HG02852 (cell line): ENCODE measurements at regions not wholly inside any gene's neighbourhood (a gene's known extent, or its start where the extent isn't known, plus 50 kb on each side); places are given as distances from the start of the nearest gene placed in this dataset.

Source experiments
- ATAC-seq: cut with Tn5 transposase; IDR thresholded peaks from one replicate; pipeline ENCODE4 v1.9.1; 2021; ENCODE audit warnings: mild to moderate bottlenecking, moderate library complexity; ENCODE audit not compliant: unreplicated experiment

DNA sequence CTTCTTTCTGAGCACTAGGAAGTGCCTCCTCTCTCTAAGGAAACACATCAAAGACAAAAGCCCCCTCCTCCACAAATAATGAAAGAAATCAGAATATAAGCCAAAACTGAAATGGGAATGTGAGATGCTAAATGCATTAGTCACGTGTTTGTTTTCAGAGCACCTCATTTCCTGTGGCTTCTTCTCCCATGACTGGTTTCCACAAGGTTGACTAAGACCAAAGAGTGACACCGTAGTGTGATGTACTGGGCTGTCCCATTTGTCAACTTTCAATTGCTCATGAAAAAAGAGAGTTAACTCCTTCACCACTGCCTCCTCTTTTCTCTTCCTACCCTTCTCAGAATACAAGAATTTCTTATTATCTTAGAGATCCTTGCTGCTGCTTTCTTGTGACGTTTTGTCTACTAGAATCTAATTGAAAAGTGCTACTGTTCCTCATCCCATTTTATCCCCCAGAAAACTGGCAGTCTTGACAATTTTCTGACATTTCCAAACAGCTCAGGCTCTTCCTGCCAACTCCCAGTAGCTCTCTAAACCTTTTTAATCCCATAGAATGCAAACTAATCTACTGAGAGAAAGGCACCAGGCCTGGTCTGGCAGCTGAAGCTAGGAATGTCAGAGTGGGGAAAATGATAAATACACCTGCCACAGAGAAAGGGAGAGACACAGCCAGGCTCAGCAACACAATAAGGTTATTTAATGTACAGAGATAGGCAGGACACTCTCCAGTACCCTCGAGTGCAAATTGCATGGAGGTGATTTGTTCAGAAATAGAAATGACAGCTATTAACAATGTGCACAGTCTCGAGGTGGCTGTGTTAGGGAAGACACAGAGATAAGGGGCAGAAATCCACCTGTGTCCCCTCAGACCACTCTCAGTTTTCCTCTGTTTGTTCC is 671.7 kb upstream of the NRSN1 start:
- no peak for ATAC-seq

DNA sequence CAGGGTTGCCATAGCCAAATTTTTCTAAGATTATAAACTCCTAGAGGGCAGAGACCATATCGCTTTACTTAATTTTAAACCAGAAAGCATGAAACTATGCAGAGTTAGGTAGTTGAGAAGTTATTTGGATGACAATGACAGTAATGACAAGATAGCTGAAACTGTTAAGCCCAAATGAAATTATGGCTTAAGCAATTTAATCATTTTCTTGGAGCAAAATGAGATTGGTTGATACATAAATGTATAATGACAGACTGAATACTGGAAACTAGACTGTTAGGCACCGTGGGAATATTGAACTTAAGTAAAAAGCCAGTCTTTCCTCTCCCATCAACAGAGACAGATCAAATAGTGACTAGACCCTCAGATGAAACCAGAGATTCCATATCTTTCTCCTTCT is 670.3 kb upstream of the NRSN1 start:
- ATAC-seq: no peak

DNA sequence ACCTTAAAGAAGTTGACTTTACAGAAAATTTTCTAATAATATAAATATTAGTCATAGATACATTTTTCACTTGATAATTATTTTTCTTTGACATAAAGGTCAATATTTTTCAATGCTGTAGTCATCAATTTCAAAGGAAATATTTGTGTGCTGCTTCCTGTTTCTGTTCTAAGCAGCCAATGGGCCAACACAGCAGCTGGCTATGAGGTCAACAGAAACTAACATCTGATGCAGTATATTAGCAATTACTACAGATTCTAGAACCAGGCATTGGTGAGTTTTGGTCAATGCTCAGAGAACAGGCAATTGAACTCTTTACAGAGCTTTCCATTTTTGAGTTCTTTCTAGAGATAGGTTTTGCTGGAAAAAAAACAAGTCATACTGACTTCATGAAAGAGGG is 669.6 kb upstream of the NRSN1 start:
- ATAC-seq: no peak

DNA sequence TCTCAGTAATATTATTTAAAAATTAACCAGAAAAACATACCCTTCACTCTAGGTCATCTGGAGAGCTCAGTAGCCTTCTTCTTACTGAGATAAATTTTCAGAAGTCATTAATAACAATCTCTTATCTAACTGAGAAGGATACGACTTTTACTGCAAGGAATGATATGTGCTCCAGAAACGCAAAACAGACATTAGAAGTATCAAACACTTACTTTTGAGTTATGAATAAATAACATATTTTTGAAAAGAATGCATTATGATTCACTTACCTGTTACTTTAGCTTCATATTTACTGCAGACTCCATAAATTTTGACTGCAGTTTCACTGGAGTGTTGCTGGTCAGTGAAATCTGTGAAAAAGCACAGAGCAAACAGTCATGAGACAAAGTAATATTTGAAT is 668.7 kb upstream of the NRSN1 start:
- ATAC-seq: no peak

DNA sequence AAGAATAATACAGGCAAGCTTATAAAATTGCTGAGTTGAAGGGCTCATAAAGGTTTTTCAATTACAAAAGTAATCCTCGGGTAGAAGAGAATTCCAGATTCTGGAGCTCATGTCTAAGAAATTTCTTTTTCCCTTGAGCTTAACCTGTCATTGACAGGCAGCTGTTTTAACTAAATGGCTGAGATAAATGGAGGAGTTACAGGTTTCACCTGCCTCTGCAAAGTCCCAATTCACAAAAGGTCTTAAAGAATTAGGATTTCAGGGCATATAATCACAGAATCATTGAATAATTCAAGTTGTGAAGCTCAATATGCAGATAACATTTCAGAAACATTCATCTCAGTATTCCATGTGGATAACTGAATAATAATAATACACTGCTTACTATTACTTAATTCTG is 660.1 kb upstream of the NRSN1 start:
- no peak for ATAC-seq

DNA sequence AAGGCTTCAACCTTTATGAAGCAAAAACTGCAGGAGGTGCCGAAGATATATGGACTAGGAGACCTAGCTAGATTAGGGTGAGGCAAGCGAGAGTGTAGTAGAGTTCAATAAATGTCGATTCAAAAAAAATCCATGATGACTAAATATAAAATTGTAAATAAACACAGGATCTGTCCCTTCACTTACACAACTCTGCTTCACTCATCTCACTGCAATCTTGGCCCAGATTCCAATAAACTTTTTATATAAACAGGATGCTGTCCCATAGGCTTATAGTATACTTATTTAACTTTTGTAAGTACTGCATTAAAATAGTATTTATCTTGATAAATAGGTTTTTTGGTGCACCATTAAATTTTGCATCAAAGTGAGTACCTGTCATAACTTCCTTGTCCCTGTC is 648.4 kb upstream of the NRSN1 start:
- ATAC-seq: no peak

DNA sequence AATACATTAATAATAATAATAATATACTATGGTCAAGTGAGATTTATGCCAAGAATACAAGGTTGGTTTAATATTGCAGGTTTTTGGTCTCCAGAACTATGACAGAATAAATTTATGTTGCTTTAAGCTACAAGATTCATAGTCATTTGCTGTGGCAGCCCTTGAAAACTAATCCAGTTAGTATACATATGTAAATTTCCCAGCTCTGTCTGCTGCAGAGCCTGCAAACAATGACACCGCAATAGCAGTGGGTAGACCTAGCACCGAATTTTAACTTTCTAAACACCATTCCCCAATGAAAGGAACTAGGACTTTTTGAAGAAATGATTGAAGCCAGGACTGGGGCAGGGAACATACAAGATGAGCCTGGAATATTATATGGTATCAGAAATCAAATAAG is 647.7 kb upstream of the NRSN1 start:
- no peak for ATAC-seq

DNA sequence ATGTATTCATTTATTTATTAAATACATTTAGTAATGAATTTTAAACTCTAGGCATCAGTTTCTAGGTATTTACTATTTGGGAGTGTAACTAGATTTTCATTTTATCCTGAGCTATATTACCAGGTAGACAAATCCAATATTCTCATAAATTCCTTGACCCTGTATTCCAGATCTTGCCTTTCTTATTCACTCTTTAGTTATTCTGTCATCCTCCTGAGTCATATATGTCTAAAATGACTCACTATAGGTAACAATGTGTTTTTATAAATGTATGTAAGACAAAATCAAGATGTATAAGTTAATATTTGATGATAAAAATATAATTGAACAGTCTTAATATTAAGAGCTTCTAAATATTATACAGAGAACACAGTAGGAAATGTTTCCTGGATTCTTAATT is 642.1 kb upstream of the NRSN1 start:
- ATAC-seq: no peak

DNA sequence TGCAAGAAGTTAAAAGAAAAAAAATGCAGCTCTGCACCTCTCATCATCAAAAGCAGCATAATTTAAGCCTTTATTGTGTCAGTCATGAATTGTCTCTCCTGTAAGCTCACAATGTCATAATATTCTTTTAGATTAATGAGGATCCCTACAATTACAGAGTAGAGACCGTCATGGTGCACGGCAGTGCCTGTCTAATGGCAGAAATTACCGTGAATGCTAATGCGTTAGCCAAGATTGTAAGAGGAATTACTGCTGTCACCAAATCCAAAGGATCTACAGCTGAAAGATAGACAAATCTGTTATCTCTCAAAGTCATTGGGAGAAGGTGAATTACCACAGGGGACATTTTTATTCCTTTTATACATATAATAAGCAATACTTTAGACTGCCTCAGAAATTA is 631.6 kb upstream of the NRSN1 start:
- no peak for ATAC-seq

DNA sequence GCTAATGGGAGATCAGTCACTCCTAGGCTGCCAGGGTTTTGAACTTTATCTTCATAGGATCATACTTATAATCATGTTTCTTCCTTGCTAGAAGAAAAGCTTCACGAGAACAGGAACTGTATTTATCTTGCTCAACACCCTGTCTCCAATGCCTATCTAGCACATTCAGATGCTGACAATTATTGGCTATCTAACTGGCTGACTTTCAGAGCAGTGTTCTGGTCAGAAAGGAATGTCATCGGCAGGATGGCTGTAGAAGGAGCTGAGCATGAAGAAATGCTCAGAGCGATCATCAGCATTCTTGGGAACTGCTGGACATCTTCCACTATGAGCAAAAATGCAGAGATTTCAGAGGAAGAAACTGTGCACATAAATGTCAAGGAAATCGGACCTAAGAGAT is 628.0 kb upstream of the NRSN1 start:
- ATAC-seq: no peak

DNA sequence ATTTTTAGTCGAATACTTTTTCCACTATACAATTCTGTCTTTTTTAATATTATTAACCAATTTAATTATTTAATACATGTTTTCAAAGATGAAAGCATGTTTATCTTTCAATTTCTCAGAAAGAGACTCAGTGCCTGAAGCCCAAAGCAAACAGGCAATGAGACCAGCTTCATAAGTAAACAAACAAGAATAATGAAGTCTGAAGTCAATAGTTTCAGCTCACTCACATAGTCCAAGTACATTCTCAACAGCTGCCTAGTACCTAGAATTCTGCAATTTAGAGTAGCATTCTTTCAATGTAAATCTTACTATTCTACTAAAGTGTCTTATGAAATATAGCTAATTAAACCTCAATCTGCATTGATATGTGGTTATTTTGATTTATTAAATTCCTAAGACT is 626.5 kb upstream of the NRSN1 start:
- ATAC-seq: no peak

DNA sequence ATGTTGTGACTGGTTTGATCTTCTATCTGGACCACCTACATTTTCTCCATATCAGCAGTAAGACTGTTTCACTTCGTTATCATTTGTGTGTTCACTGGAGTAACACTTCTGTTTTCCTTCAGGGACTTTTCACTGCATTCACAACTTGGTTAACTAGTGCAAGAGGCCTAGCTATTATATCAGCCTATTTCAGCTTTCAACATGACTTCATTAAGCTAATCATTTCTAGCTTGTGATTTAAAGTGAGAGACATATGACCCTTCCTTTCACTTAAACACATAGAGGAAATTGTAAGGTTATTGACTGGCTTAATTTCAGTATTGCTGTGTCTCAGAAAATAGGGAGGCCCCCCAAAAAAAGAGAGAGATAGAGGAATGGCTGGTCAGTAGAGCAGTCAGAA is 622.8 kb upstream of the NRSN1 start:
- no peak for ATAC-seq

DNA sequence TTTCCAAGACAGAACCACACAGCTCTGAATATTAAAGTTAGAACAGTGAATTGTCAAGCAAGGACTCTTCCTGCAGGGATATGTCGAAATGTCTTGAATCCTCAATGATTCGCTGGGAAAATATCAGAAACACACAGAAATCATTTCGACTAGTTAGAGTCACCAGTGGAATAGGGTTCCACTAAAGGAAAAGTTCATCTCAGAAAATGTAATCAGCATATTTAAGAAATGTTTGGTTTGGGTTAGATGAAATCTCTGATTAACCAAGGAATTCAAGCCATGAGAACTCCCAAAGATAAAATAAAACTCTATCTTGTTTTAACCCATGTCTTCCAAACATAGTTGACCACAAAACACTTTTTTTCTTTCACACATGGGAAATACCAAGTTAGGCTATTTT is 621.0 kb upstream of the NRSN1 start:
- no peak for ATAC-seq

DNA sequence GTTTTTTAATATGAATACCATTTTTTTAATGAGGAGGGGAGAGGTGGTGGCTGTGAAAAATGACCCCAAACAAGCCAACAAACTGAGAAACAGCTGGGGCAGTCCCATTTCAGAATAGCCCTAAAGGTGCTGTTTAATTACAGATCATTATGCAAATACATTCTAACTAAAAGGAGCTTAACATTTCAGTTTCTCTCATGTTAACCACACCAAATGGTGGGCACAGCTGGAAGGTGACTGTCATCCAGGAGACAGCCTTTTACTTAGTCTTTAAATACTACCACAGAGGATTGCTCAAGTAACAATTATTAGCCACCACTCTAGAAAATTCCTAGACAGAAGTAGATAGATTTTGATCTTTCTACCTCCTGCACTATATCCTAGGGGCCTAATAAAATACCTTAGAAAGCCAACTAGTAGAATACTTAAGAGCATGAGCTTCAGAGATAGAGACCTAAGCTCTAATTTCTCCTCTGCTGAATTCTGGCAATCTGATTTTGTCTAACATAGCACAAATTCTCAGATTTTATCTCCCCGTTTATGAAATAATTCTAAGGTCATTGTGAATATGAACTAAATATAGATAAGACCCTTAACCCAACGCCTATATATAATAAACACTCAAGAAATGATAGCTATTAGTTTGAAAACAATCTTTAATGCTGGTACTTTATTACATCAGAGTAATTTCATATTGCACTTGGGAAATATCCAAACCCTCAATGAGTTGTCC is 615.1 kb upstream of the NRSN1 start:
- no peak for ATAC-seq

DNA sequence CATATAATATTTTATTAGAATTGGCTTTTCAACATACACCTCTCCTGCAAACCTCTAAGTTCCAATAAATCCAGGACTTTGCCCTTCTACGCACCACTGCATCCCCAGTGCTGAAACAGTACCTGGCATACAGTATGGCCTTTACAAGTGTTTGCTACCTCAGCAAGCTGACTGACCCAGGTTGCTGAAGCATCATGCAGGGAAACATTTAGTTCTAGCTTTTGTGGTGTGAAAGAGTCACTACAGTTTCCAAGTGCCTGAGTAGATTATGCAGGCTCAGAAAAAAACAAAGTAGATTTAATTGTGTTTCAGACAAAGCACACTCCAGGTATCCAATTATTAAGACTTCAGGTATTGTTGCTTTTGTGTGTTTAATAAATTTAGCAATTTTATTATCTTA is 614.2 kb upstream of the NRSN1 start:
- no peak for ATAC-seq

DNA sequence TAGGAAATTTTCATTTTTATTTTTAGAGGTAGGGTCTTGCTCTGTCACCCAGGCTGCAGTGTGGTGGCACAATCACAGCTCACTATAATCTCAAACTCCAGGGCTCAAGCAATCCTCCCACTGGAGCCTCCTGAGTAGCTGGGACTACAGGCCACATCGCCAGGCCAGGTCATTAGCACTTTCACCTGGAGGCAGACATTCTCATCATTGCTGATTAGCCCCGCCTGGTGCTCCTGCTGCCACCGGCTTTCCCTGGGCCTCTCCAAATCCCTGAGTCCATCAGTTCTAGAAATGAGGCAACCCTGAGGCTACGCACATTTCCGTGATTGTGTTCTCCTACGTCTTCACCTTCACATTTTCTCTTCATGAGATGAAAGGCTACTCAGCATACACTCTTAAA is 607.7 kb upstream of the NRSN1 start:
- ATAC-seq: no peak

DNA sequence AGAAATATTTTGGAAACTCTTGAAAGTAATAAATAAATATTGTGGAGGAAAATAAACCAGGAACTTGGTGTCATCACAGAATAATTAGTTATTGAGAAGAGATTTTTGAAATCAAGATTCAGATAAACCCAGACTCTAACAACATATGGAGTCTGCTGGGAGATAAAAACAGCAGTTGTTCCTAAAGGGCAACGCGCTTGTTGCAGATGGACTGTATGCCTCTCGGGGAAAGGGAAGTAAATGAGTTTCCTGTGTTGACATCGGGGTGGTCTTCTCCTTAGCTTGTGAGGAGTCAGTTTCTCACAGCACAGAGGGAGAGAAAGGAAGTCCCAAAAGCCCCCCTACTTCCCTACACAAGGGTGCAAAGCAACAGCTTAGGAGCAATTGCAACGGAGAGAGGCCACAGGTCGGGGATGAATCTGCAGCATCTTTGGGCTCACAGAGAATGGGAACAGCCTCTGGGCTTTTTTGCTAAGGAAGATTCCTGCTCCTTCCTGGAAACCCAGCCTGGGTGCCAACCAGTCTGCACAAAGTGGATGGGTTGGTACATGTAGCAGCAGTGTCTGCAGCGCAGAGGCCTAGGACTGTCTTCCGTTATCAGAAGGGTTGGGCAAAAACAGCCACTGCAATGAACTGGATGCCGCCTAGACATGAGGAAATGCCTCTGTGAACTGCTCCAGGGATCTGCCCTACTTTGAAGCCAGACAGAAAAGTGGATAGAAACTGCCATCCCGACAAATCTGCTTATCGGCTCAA is 603.0 kb upstream of the NRSN1 start:
- ATAC-seq: no peak

DNA sequence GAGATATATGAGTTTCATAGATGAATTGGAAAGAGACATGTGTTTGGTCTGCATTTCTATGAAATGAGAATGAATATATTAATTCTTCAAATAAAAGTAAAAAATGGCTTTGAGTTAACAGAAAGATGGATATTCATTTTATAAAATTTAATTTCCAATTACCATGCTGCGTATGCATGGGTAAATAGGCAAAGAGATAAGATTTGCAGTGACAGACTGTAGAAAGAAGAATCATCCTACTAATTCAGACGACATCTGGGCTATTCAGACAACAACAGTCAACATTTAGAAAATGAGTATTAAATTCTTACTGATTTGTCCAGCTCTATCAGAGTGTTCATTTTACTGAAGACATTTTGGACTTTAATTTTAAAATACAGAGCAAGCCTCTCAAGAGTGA is 602.2 kb upstream of the NRSN1 start:
- ATAC-seq: no peak

DNA sequence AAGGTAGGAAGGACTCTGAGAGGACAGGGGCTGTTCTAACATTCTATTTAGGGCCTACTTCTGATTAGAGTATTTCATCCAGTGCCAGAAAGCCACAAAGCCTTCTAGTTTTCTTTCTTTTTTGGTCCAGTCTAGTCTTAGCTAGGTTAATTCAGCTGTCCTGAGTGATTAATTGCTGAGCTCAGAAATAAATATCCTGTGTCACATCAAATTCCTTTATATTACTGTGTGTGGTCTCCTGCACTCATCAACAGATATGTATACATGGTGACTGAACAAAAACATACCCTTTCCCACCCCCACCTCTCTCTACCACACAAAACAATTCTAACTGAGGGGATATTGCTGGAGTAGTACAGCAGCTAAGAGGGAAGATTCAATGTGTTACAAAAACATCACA is 601.5 kb upstream of the NRSN1 start:
- no peak for ATAC-seq

DNA sequence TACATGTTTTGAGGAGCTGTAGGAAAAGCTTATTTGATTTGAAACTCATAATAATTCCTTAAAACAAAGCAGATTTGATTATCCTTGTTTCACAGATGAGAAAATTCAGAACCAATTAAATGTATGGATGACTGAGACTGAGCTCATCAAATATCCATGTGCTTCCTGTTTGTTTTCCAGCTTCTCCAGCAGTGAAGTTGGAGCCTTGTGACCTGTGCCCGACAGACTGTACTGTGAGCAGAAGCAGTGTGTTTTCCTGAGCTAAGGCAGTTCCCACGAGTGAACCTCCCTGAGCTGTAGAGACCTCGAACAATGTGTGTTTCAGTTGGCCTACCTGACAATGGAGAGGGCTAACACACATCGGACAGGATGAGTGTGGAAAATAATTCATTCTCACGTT is 599.5 kb upstream of the NRSN1 start:
- ATAC-seq: no peak

DNA sequence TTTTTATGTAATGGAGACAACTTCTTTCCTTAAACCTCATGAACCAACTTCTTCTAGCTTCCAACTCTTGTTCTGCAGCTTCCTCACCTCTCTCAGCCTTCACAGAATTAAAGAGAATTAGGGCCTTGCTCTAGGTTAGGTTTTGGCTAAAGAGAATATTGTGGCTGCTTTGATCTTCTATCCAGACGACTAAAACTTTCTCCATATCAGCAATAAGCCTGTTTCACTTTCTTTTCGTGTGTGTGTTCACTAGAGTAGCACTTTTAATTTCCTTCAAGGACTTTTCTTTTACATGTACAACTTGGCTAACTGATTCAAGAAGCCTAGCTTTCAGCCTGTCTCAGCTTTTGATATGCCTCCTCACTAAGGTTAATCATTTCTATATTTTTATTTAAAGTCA is 596.1 kb upstream of the NRSN1 start:
- ATAC-seq: no peak

DNA sequence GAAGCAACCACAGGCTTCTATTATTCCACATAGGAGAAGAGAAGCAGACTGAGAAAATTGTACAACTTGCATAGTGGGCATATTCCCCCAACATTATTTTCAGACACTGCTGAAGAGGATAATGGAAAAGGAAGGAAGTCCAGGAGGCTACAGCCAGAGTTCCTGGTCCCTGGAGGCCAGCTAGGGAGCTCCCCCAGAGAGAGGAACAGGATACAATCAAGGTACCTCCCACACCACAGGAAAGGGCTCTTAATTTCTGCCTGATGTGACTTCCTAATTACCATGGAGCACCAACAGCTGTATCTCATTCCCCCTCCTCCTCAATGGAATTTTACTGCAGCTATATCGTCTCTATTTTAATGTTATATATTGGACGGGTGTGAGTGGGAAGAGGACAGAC is 594.3 kb upstream of the NRSN1 start:
- ATAC-seq: no peak
